HFF-Myc (cell line): ENCODE measurements at regions not wholly inside any gene's neighbourhood (a gene's known extent, or its start where the extent isn't known, plus 50 kb on each side); places are given as distances from the start of the nearest gene placed in this dataset.

Source experiments
- DNase-seq: peaks from one replicate; pipeline ENCODE4 v3.0.0-alpha.2; 2011; ENCODE audit warnings: low read depth; ENCODE audit errors: extremely low read depth
- H3K4me3 ChIP-seq: replicated peaks from 2 replicates; pipeline ENCODE4 v1.5.1; 2011; ENCODE audit warnings: low read depth, mild to moderate bottlenecking, control low read depth, low read length
- CTCF ChIP-seq: IDR thresholded peaks from 2 replicates; pipeline ENCODE4 v1.5.1; 2012; ENCODE audit warnings: mild to moderate bottlenecking, low read depth, low read length, control low read depth; ENCODE audit errors: missing control alignments

- TF ChIP-seq CTCF, result no peak
- DNase-seq, result no peak
These were observed 86.7 kb upstream of the HDAC9 start for GRCh38 chr7:18408868-18409267.

GRCh38 chr7:18413447-18413846, 82.1 kb upstream of the HDAC9 start:
- DNase-seq, result no peak
- TF ChIP-seq CTCF, result no peak
- no peak overlapping the region for H3K4me3 ChIP-seq

More at GRCh38 chr7:18408868-18409267, 86.7 kb upstream of the HDAC9 start:
- no peak overlapping the region for H3K4me3 ChIP-seq

- DNase-seq, result no peak
- H3K4me3 ChIP-seq, result no peak overlapping the region
- no peak for TF ChIP-seq CTCF
These were observed 80.7 kb upstream of the HDAC9 start for GRCh38 chr7:18414885-18415284.

GRCh38 chr7:18416988-18417387, 78.6 kb upstream of the HDAC9 start:
- DNase-seq, result no peak
- H3K4me3 ChIP-seq, result no peak overlapping the region
- TF ChIP-seq CTCF, result no peak

- DNase-seq, result no peak
- H3K4me3 ChIP-seq, result no peak overlapping the region
- no peak for TF ChIP-seq CTCF
These were observed 76.1 kb upstream of the HDAC9 start for GRCh38 chr7:18419456-18419855.

- no peak overlapping the region for H3K4me3 ChIP-seq
- no peak for TF ChIP-seq CTCF
- DNase-seq, result no peak
These were observed 75.4 kb upstream of the HDAC9 start for GRCh38 chr7:18420108-18420507.

- TF ChIP-seq CTCF, result no peak
- DNase-seq, result peak; percentile 62
- no peak overlapping the region for H3K4me3 ChIP-seq
These were observed 74.8 kb upstream of the HDAC9 start for GRCh38 chr7:18420748-18421147.
